ENCODE measurements at regions not wholly inside any gene's neighbourhood (a gene's known extent, or its start where the extent isn't known, plus 50 kb on each side); places are given as distances from the start of the nearest gene placed in this dataset. TPM values are rescaled to one million over a fixed set of nuclear protein-coding genes. Genes with fewer than 3 reads are reported as not detected.

Small RNA genes in the stretch of these regions (small RNA-seq; reads per million reads assigned to genes)
- gene CFTRP3 (ENCODE audit: insufficient read length, low read depth) (not detected), gene MLLT10P1 (ENCODE audit: insufficient read length, low read depth) (not detected), gene RF00019 (ENCODE audit: insufficient read length, low read depth) (not detected)
